H1 (cell line): ENCODE measurements at regions not wholly inside any gene's neighbourhood (a gene's known extent, or its start where the extent isn't known, plus 50 kb on each side); places are given as distances from the start of the nearest gene placed in this dataset.

Experiments used
- EP300 ChIP-seq, 2 experiments: IDR thresholded peaks; 1 replicate in 1 of 2; 2 replicates in 1 of 2; pipeline ENCODE4 v1.6.1; 2011 to 2012; ENCODE audit warnings: low read depth in 2 of 2, low read length in 2 of 2, mild to moderate bottlenecking in 2 of 2, borderline replicate concordance in 1 of 2, inconsistent platforms in 1 of 2, moderate library complexity in 1 of 2
- TF ChIP-seq, protein P1 (sequence below): IDR thresholded peaks from 2 replicates; pipeline ENCODE4 v1.6.1; 2012; ENCODE audit warnings: inconsistent platforms

DNA sequence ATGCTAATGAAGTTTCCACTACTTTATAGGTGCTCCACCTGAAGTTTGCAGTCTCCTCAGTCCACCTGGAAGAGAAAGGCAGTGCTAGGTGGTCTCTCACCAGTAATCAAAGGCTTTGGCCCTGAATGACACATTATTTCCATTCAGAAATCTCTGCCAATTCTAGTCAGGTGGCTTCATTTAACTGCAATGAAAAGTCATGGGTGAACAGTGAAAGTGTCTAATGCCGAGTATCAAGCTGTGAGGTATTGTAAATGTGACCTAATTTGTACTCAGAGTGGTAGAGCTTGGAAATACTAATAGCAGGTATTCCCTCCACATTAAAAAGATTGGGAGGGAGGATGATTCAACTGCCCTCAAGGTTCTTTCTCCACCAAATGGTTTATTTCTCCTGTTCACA, 220.9 kb upstream of the LRFN5 start:
- TF ChIP-seq, protein P1, sequence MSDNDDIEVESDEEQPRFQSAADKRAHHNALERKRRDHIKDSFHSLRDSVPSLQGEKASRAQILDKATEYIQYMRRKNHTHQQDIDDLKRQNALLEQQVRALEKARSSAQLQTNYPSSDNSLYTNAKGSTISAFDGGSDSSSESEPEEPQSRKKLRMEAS, result no peak
- no peak for TF ChIP-seq EP300 (IDR thresholded peaks at IDR 0.05; ENCODE audit: borderline replicate concordance in 1 of 2, low read depth in 2 of 2, low read length in 2 of 2)
